ENCODE measurements at regions not wholly inside any gene's neighbourhood (a gene's known extent, or its start where the extent isn't known, plus 50 kb on each side); places are given as distances from the start of the nearest gene placed in this dataset.
"Not testable (repeated sequence)": the region's sequence is repeated elsewhere in the genome, so short reads cannot be mapped to it uniquely, and the experiment has no call there.

- Histone ChIP-seq H3K4me3 (ENCODE audit: low read length) (no peak overlapping the region), H3K9me3 (ENCODE audit: control insufficient read depth, insufficient read depth, low read length) (no peaks in the 10 kb centered on the region), H3K27ac (ENCODE audit: low read length) (no peak overlapping the region), H3K36me3 (ENCODE audit: control insufficient read depth, insufficient read depth, low read length) (no peaks in the 10 kb centered on the region), H3K4me1 (ENCODE audit: control insufficient read depth, insufficient read depth, low read length) (no peaks in the 10 kb centered on the region), H3K27me3 (ENCODE audit: control insufficient read depth, insufficient read depth, low read length) (no peaks in the 10 kb centered on the region)
- no peak for DNase-seq (ENCODE audit: low read depth, low spot score)
- WGBS (ENCODE audit: insufficient coverage, insufficient read length), result no CpG with 5 or more reads among the region's 3 CpGs
Measured at GRCh38 chr13:80498433-80498832, 157.5 kb upstream of the SPRY2 start.

- DNase-seq (ENCODE audit: low read depth, low spot score), result no peak
- no peak overlapping the region for H3K4me3 ChIP-seq (ENCODE audit: low read length)
- no CpG with 5 or more reads among the region's 3 CpGs for WGBS (ENCODE audit: insufficient coverage, insufficient read length)
- H3K36me3 ChIP-seq (ENCODE audit: control insufficient read depth, insufficient read depth, low read length), result no peaks in the 10 kb centered on the region
- H3K9me3 ChIP-seq (ENCODE audit: control insufficient read depth, insufficient read depth, low read length), result no peaks in the 10 kb centered on the region
- H3K27me3 ChIP-seq (ENCODE audit: control insufficient read depth, insufficient read depth, low read length), result no peaks in the 10 kb centered on the region
- H3K27ac ChIP-seq (ENCODE audit: low read length), result no peak overlapping the region
- H3K4me1 ChIP-seq (ENCODE audit: control insufficient read depth, insufficient read depth, low read length), result no peaks in the 10 kb centered on the region
Measured at GRCh38 chr13:80497978-80498377, 157.1 kb upstream of the SPRY2 start.

GRCh38 chr13:80497439-80497838 lies 156.5 kb upstream of the SPRY2 start:
- no CpG with 5 or more reads among the region's 1 CpG for WGBS (ENCODE audit: insufficient coverage, insufficient read length)
- DNase-seq (ENCODE audit: low read depth, low spot score), result no peak
- no peaks in the 10 kb centered on the region for H3K27me3 ChIP-seq (ENCODE audit: control insufficient read depth, insufficient read depth, low read length)

GRCh38 chr13:80496721-80497397 lies 155.9 kb upstream of the SPRY2 start:
- DNase-seq (ENCODE audit: low read depth, low spot score), result no peak
- Histone ChIP-seq H3K4me1 (ENCODE audit: control insufficient read depth, insufficient read depth, low read length) (no peaks in the 10 kb centered on the region), H3K27ac (ENCODE audit: low read length) (no peak overlapping the region), H3K36me3 (ENCODE audit: control insufficient read depth, insufficient read depth, low read length) (no peaks in the 10 kb centered on the region), H3K9me3 (ENCODE audit: control insufficient read depth, insufficient read depth, low read length) (no peaks in the 10 kb centered on the region), H3K4me3 (ENCODE audit: low read length) (no peak overlapping the region), H3K27me3 (ENCODE audit: control insufficient read depth, insufficient read depth, low read length) (no peaks in the 10 kb centered on the region)
- no CpG with 5 or more reads among the region's 5 CpGs for WGBS (ENCODE audit: insufficient coverage, insufficient read length)

More at GRCh38 chr13:80497439-80497838, 156.5 kb upstream of the SPRY2 start:
- Histone ChIP-seq H3K36me3 (ENCODE audit: control insufficient read depth, insufficient read depth, low read length) (no peaks in the 10 kb centered on the region), H3K27ac (ENCODE audit: low read length) (no peak overlapping the region), H3K4me1 (ENCODE audit: control insufficient read depth, insufficient read depth, low read length) (no peaks in the 10 kb centered on the region), H3K9me3 (ENCODE audit: control insufficient read depth, insufficient read depth, low read length) (no peaks in the 10 kb centered on the region), H3K4me3 (ENCODE audit: low read length) (no peak overlapping the region)

- DNase-seq (ENCODE audit: low read depth, low spot score); H3K4me1 ChIP-seq (ENCODE audit: control insufficient read depth, insufficient read depth, low read length); H3K4me3 ChIP-seq (ENCODE audit: low read length); H3K27me3 ChIP-seq (ENCODE audit: control insufficient read depth, insufficient read depth, low read length); H3K27ac ChIP-seq (ENCODE audit: low read length); H3K36me3 ChIP-seq (ENCODE audit: control insufficient read depth, insufficient read depth, low read length); H3K9me3 ChIP-seq (ENCODE audit: control insufficient read depth, insufficient read depth, low read length): not testable (repeated sequence)
- WGBS (ENCODE audit: insufficient coverage, insufficient read length), result no CpG with 5 or more reads among the region's 36 CpGs
Measured at GRCh38 chr13:80490491-80490943, 149.6 kb upstream of the SPRY2 start.

GRCh38 chr13:80486402-80486801 lies 145.5 kb upstream of the SPRY2 start:
- no peak overlapping the region for H3K27ac ChIP-seq (ENCODE audit: low read length)

GRCh38 chr13:80483157-80483556 lies 142.2 kb upstream of the SPRY2 start:
- no CpG with 5 or more reads among the region's 1 CpG for WGBS (ENCODE audit: insufficient coverage, insufficient read length)
- no peaks in the 10 kb centered on the region for H3K36me3 ChIP-seq (ENCODE audit: control insufficient read depth, insufficient read depth, low read length)
- H3K27ac ChIP-seq (ENCODE audit: low read length), result no peak overlapping the region
- no peak for DNase-seq (ENCODE audit: low read depth, low spot score)
- no peaks in the 10 kb centered on the region for H3K27me3 ChIP-seq (ENCODE audit: control insufficient read depth, insufficient read depth, low read length)
- no peaks in the 10 kb centered on the region for H3K4me1 ChIP-seq (ENCODE audit: control insufficient read depth, insufficient read depth, low read length)
- H3K9me3 ChIP-seq (ENCODE audit: control insufficient read depth, insufficient read depth, low read length), result no peaks in the 10 kb centered on the region
- H3K4me3 ChIP-seq (ENCODE audit: low read length), result no peak overlapping the region

More at GRCh38 chr13:80486402-80486801, 145.5 kb upstream of the SPRY2 start:
- no peak overlapping the region for H3K4me3 ChIP-seq (ENCODE audit: low read length)
- no peak for DNase-seq (ENCODE audit: low read depth, low spot score)
- H3K4me1 ChIP-seq (ENCODE audit: control insufficient read depth, insufficient read depth, low read length), result no peaks in the 10 kb centered on the region
- H3K9me3 ChIP-seq (ENCODE audit: control insufficient read depth, insufficient read depth, low read length), result no peaks in the 10 kb centered on the region
- no CpG with 5 or more reads among the region's 3 CpGs for WGBS (ENCODE audit: insufficient coverage, insufficient read length)
- no peaks in the 10 kb centered on the region for H3K36me3 ChIP-seq (ENCODE audit: control insufficient read depth, insufficient read depth, low read length)
- H3K27me3 ChIP-seq (ENCODE audit: control insufficient read depth, insufficient read depth, low read length), result no peaks in the 10 kb centered on the region

GRCh38 chr13:80481588-80481987 lies 140.7 kb upstream of the SPRY2 start:
- Histone ChIP-seq H3K4me3 (ENCODE audit: low read length) (no peak overlapping the region), H3K27me3 (ENCODE audit: control insufficient read depth, insufficient read depth, low read length) (no peaks in the 10 kb centered on the region), H3K9me3 (ENCODE audit: control insufficient read depth, insufficient read depth, low read length) (no peaks in the 10 kb centered on the region), H3K4me1 (ENCODE audit: control insufficient read depth, insufficient read depth, low read length) (no peaks in the 10 kb centered on the region), H3K36me3 (ENCODE audit: control insufficient read depth, insufficient read depth, low read length) (no peaks in the 10 kb centered on the region), H3K27ac (ENCODE audit: low read length) (no peak overlapping the region)
- no peak for DNase-seq (ENCODE audit: low read depth, low spot score)

GRCh38 chr13:80477661-80478443 lies 136.9 kb upstream of the SPRY2 start:
- H3K9me3 ChIP-seq (ENCODE audit: control insufficient read depth, insufficient read depth, low read length), result no peaks in the 10 kb centered on the region
- H3K27me3 ChIP-seq (ENCODE audit: control insufficient read depth, insufficient read depth, low read length), result no peaks in the 10 kb centered on the region
- H3K36me3 ChIP-seq (ENCODE audit: control insufficient read depth, insufficient read depth, low read length), result no peaks in the 10 kb centered on the region
- DNase-seq (ENCODE audit: low read depth, low spot score), result no peak
- WGBS (ENCODE audit: insufficient coverage, insufficient read length), result no CpG with 5 or more reads among the region's 5 CpGs
- H3K4me3 ChIP-seq (ENCODE audit: low read length), result no peak overlapping the region
- no peaks in the 10 kb centered on the region for H3K4me1 ChIP-seq (ENCODE audit: control insufficient read depth, insufficient read depth, low read length)
- no peak overlapping the region for H3K27ac ChIP-seq (ENCODE audit: low read length)

GRCh38 chr13:80476953-80477352 lies 136.0 kb upstream of the SPRY2 start:
- Histone ChIP-seq H3K4me3 (ENCODE audit: low read length) (no peak overlapping the region), H3K27ac (ENCODE audit: low read length) (no peak overlapping the region), H3K36me3 (ENCODE audit: control insufficient read depth, insufficient read depth, low read length) (no peaks in the 10 kb centered on the region), H3K27me3 (ENCODE audit: control insufficient read depth, insufficient read depth, low read length) (no peaks in the 10 kb centered on the region), H3K9me3 (ENCODE audit: control insufficient read depth, insufficient read depth, low read length) (no peaks in the 10 kb centered on the region), H3K4me1 (ENCODE audit: control insufficient read depth, insufficient read depth, low read length) (no peaks in the 10 kb centered on the region)
- DNase-seq (ENCODE audit: low read depth, low spot score), result no peak
- WGBS (ENCODE audit: insufficient coverage, insufficient read length), result no CpG with 5 or more reads among the region's 3 CpGs
